Parathyroid adenoma (tissue), 2 donors: ENCODE measurements at regions not wholly inside any gene's neighbourhood (a gene's known extent, or its start where the extent isn't known, plus 50 kb on each side); places are given as distances from the start of the nearest gene placed in this dataset.

Experiments
- H2AFZ ChIP-seq: fragments of 300-600 bp; sonication (generic); one replicate; pipeline ENCODE4 v1.7.0; 2017; ENCODE audit warnings: antibody characterized with exemption, mild to moderate bottlenecking
- H3K27ac ChIP-seq: fragments of 300-600 bp; sonication (generic); one replicate; pipeline ENCODE4 v1.7.0; 2017
- H3K27me3 ChIP-seq: fragments of 300-600 bp; sonication (generic); one replicate; pipeline ENCODE4 v1.7.0; 2017; ENCODE audit warnings: low read length; ENCODE audit not compliant: control insufficient read depth, insufficient read depth
- H3K36me3 ChIP-seq: fragments of 300-600 bp; sonication (generic); one replicate; pipeline ENCODE4 v1.7.0; 2017; ENCODE audit warnings: low read length; ENCODE audit not compliant: control insufficient read depth, insufficient read depth
- H3K4me1 ChIP-seq: fragments of 300-600 bp; sonication (generic); one replicate; pipeline ENCODE4 v1.7.0; 2017; ENCODE audit warnings: control low read depth
- H3K4me2 ChIP-seq: fragments of 300-600 bp; sonication (generic); one replicate; pipeline ENCODE4 v1.7.0; 2017; ENCODE audit warnings: low read length
- H3K4me3 ChIP-seq: fragments of 300-600 bp; sonication (generic); one replicate; pipeline ENCODE4 v1.7.0; 2017; ENCODE audit warnings: low read depth, low read length
- H3K79me2 ChIP-seq: fragments of 300-600 bp; sonication (generic); one replicate; pipeline ENCODE4 v1.7.0; 2017; ENCODE audit warnings: control low read depth
- H3K9ac ChIP-seq: fragments of 300-600 bp; sonication (generic); one replicate; pipeline ENCODE4 v1.7.0; 2017; ENCODE audit warnings: mild to moderate bottlenecking
- H3K9me3 ChIP-seq: fragments of 300-600 bp; sonication (generic); one replicate; pipeline ENCODE4 v1.7.0; 2017; ENCODE audit warnings: low read length; ENCODE audit not compliant: control insufficient read depth
- CTCF ChIP-seq: fragments of 300-600 bp; sonication (generic); IDR thresholded peaks from one replicate; pipeline ENCODE4 v1.7.0; 2017; ENCODE audit warnings: antibody characterized with exemption, mild to moderate bottlenecking
- donor health status: primary hyperparathyroidism.

- no peak overlapping the region for H3K9ac ChIP-seq
- H3K79me2 ChIP-seq, result no peaks in the 10 kb centered on the region
- H3K27ac ChIP-seq, result no peak overlapping the region
- no peaks in the 10 kb centered on the region for H3K9me3 ChIP-seq
- H3K4me3 ChIP-seq, result no peak overlapping the region
- no peak for TF ChIP-seq CTCF
- H3K27me3 ChIP-seq, result no peaks in the 10 kb centered on the region
- no peak overlapping the region for H3K4me2 ChIP-seq
- H2AFZ ChIP-seq, result no peak overlapping the region
- no peaks in the 10 kb centered on the region for H3K36me3 ChIP-seq
- H3K4me1 ChIP-seq, result no peaks in the 10 kb centered on the region
These were observed 246.9 kb upstream of the TMEM132C start for GRCh38 chr12:128019996-128020544.

GRCh38 chr12:128021561-128021960 is 245.4 kb upstream of the TMEM132C start:
- H3K4me3 ChIP-seq, result no peak overlapping the region
- no peak overlapping the region for H3K9ac ChIP-seq
- H3K27ac ChIP-seq, result no peak overlapping the region
- H3K36me3 ChIP-seq, result no peaks in the 10 kb centered on the region
- H2AFZ ChIP-seq, result no peak overlapping the region
- H3K27me3 ChIP-seq, result no peaks in the 10 kb centered on the region
- no peaks in the 10 kb centered on the region for H3K4me1 ChIP-seq
- no peak for TF ChIP-seq CTCF
- H3K9me3 ChIP-seq, result no peaks in the 10 kb centered on the region
- H3K4me2 ChIP-seq, result no peak overlapping the region
- H3K79me2 ChIP-seq, result no peaks in the 10 kb centered on the region

DNA sequence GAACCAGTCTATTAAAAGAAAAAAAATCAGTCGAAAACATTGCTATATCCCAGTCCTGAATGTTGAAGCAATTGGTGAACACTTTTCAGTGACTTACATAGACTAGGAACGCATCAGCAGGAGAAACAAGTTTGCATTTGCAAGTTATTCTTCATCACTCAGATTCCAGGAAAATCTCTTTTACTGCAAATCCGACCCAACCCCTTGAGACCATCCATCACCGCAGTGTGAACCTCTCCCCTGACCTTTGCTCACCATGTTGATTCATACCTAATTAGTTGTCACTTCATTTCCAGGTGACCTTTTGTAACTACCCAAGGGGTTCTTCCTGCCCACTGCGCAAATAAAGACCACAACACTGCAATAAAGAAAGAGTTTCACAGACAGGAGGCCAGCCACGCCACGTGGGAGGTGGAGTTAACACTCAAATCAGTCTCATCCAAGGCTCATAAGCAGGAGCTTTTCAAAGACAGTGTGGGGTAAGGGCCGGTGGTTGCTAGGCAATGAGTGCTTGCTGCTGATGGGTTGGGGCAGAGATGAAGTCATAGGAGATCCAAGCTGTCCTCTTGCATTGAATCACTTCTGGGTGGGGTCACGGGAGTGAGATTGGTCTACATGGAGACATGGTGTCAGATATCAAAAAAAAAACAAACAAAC is 241.3 kb upstream of the TMEM132C start:
- H2AFZ ChIP-seq, result no peak overlapping the region
- H3K4me3 ChIP-seq, result no peak overlapping the region
- H3K27me3 ChIP-seq, result no peaks in the 10 kb centered on the region
- no peak overlapping the region for H3K4me2 ChIP-seq
- no peaks in the 10 kb centered on the region for H3K36me3 ChIP-seq
- no peaks in the 10 kb centered on the region for H3K9me3 ChIP-seq
- no peaks in the 10 kb centered on the region for H3K4me1 ChIP-seq
- H3K79me2 ChIP-seq, result no peaks in the 10 kb centered on the region
- H3K27ac ChIP-seq, result no peak overlapping the region
- H3K9ac ChIP-seq, result no peak overlapping the region
- no peak for TF ChIP-seq CTCF

DNA sequence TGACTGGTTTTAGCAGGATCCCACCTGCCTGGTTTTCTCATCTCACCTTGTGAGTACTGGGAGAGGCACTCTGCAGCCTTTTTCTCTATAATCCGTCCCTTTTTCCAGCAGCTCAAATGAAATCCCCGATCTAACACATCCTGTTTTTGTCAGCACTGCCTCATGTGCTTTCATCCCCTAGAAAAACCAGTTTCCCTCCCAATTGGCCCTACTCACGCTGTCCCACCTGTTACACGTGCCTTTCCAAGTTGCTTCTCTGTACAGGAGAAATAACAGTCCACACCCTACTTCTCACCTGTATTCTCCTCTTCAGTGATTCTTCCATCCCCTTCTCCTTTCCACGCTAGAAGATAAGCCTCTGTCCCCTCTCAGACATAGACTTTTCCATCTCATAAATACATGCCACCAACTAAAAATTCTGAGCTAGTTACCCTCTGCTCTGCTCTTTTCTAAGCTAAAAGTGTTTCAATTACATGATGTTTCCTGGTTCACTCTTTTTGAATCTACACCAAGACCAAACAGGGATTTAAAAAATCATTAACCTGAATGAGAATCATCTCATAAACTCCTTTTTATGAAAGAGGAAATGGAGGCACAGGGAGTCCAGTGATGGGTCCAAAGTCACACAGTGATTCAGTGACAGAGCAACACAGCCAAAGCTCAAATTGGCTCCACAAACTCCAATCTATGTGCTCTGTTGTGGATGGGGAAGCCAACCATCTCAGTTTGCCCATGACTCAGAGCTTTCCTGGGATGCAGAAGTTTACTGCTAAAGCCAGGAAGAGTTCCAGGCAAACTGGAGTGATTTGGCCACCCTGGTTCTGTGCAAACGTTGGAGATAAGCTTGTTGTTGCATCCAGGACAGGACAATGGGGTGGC is 240.0 kb upstream of the TMEM132C start:
- Histone ChIP-seq H3K27me3 (no peaks in the 10 kb centered on the region), H3K4me1 (no peaks in the 10 kb centered on the region), H3K36me3 (no peaks in the 10 kb centered on the region), H3K9me3 (no peaks in the 10 kb centered on the region), H3K4me3 (no peak overlapping the region), H3K79me2 (no peaks in the 10 kb centered on the region), H3K4me2 (no peak overlapping the region), H3K9ac (no peak overlapping the region), H2AFZ (no peak overlapping the region), H3K27ac (no peak overlapping the region)
- TF ChIP-seq CTCF, result no peak
